Epithelial cell of esophagus (primary cell): ENCODE measurements at regions not wholly inside any gene's neighbourhood (a gene's known extent, or its start where the extent isn't known, plus 50 kb on each side); places are given as distances from the start of the nearest gene placed in this dataset.

Experiments used
- DNase-seq: peaks from one replicate; pipeline ENCODE4 v3.0.0; 2010; ENCODE audit warnings: low read depth
- H3K4me3 ChIP-seq: 2 replicates; pipeline ENCODE4 v1.5.1; 2011; ENCODE audit warnings: mild to moderate bottlenecking, low read length, control low read depth
- CTCF ChIP-seq: IDR thresholded peaks from 2 replicates; pipeline ENCODE4 v1.5.1; 2011; ENCODE audit warnings: low read depth, mild to moderate bottlenecking, low read length, control low read depth, inconsistent platforms; ENCODE audit not compliant: insufficient read depth; ENCODE audit errors: missing control alignments

GRCh38 chr13:50521831-50522149 is 321.7 kb downstream of the DLEU7 start:
- peak; percentile 27 for DNase-seq
- TF ChIP-seq CTCF = no peak
- H3K4me3 ChIP-seq = no peak overlapping the region

GRCh38 chr13:50522506-50522905 is 321.0 kb downstream of the DLEU7 start:
- no peak for TF ChIP-seq CTCF
- DNase-seq = no peak

GRCh38 chr13:50523307-50523706 is 320.2 kb downstream of the DLEU7 start:
- no peak for DNase-seq
- TF ChIP-seq CTCF = no peak
- H3K4me3 ChIP-seq = no peak overlapping the region

More at GRCh38 chr13:50522506-50522905, 321.0 kb downstream of the DLEU7 start:
- no peak overlapping the region for H3K4me3 ChIP-seq

GRCh38 chr13:50524560-50524959 is 318.9 kb downstream of the DLEU7 start:
- TF ChIP-seq CTCF = no peak
- DNase-seq = no peak
- H3K4me3 ChIP-seq = no peak overlapping the region

GRCh38 chr13:50526661-50527071 is 316.8 kb downstream of the DLEU7 start:
- DNase-seq = no peak
- no peak overlapping the region for H3K4me3 ChIP-seq
- TF ChIP-seq CTCF = no peak

- TF ChIP-seq CTCF = no peak
- H3K4me3 ChIP-seq = no peak overlapping the region
- no peak for DNase-seq
Measured at GRCh38 chr13:50527188-50527587, 316.3 kb downstream of the DLEU7 start.

- no peak for TF ChIP-seq CTCF
- DNase-seq = peak; percentile 55
- H3K4me3 ChIP-seq = no peak overlapping the region
Measured at GRCh38 chr13:50527612-50528509, 315.6 kb downstream of the DLEU7 start.
